OCI-LY7 (cell line): ENCODE measurements at regions not wholly inside any gene's neighbourhood (a gene's known extent, or its start where the extent isn't known, plus 50 kb on each side); places are given as distances from the start of the nearest gene placed in this dataset.

ENCODE experiments used
- CTCF ChIP-seq: fragments of 200-600 bp; sonication (generic); conservative IDR thresholded peaks from 2 replicates; pipeline ENCODE4 v1.5.1; 2014; ENCODE audit warnings: mild to moderate bottlenecking, antibody characterized with exemption, low read length, moderate library complexity, mixed read lengths
- EZH2phosphoT487 ChIP-seq: fragments of 200-600 bp; sonication (generic); IDR thresholded peaks from 2 replicates; pipeline ENCODE4 v1.6.1; 2018; ENCODE audit warnings: low read depth, borderline replicate concordance, mild to moderate bottlenecking, mixed run types, antibody characterized with exemption, low read length, moderate library complexity, mixed read lengths

- TF ChIP-seq CTCF (no peak), EZH2phosphoT487 (no peak)
These were observed 96.6 kb upstream of the SMIM36 start for GRCh38 chr17:55607731-55608341.
